GM19463 (cell line): ENCODE measurements at regions not wholly inside any gene's neighbourhood (a gene's known extent, or its start where the extent isn't known, plus 50 kb on each side); places are given as distances from the start of the nearest gene placed in this dataset.

Experiments used
- ATAC-seq: cut with Tn5 transposase; IDR thresholded peaks from one replicate; pipeline ENCODE4 v1.9.1; 2021; ENCODE audit warnings: mild to moderate bottlenecking, moderate library complexity; ENCODE audit not compliant: unreplicated experiment

- ATAC-seq = no peak
Observed at GRCh38 chr7:13411151-13411550, 578.3 kb downstream of the ETV1 start.

GRCh38 chr7:13411636-13412035 is 577.8 kb downstream of the ETV1 start:
- ATAC-seq = no peak

- no peak for ATAC-seq
Observed at GRCh38 chr7:13414181-13414580, 575.3 kb downstream of the ETV1 start.

- ATAC-seq = no peak
Observed at GRCh38 chr7:13414661-13415107, 574.8 kb downstream of the ETV1 start.

- no peak for ATAC-seq
Observed at GRCh38 chr7:13416071-13416470, 573.4 kb downstream of the ETV1 start.

GRCh38 chr7:13416544-13416943 is 572.9 kb downstream of the ETV1 start:
- no peak for ATAC-seq

- ATAC-seq = no peak
Observed at GRCh38 chr7:13420726-13421125, 568.7 kb downstream of the ETV1 start.

GRCh38 chr7:13421776-13422175 is 567.7 kb downstream of the ETV1 start:
- no peak for ATAC-seq

GRCh38 chr7:13433946-13434345 is 555.5 kb downstream of the ETV1 start:
- no peak for ATAC-seq

GRCh38 chr7:13442226-13442625 is 547.2 kb downstream of the ETV1 start:
- ATAC-seq = no peak

GRCh38 chr7:13447637-13448036 is 541.8 kb downstream of the ETV1 start:
- no peak for ATAC-seq

GRCh38 chr7:13448243-13448642 is 541.2 kb downstream of the ETV1 start:
- ATAC-seq = no peak

- ATAC-seq = no peak
Observed at GRCh38 chr7:13449460-13449859, 540.0 kb downstream of the ETV1 start.

- no peak for ATAC-seq
Observed at GRCh38 chr7:13454916-13455592, 534.4 kb downstream of the ETV1 start.

- ATAC-seq = no peak
Observed at GRCh38 chr7:13457790-13458189, 531.7 kb downstream of the ETV1 start.

GRCh38 chr7:13466874-13467547 is 522.5 kb downstream of the ETV1 start:
- no peak for ATAC-seq

GRCh38 chr7:13476881-13477444 is 512.5 kb downstream of the ETV1 start:
- ATAC-seq = no peak

GRCh38 chr7:13489386-13489785 is 500.1 kb downstream of the ETV1 start:
- ATAC-seq = no peak

- ATAC-seq = no peak
Observed at GRCh38 chr7:13496976-13497375, 492.5 kb downstream of the ETV1 start.

GRCh38 chr7:13508586-13508985 is 480.9 kb downstream of the ETV1 start:
- ATAC-seq = no peak

- ATAC-seq = no peak
Observed at GRCh38 chr7:13518738-13519137, 470.7 kb downstream of the ETV1 start.

- no peak for ATAC-seq
Observed at GRCh38 chr7:13524076-13524475, 465.4 kb downstream of the ETV1 start.
